ENCODE measurements at regions not wholly inside any gene's neighbourhood (a gene's known extent, or its start where the extent isn't known, plus 50 kb on each side); places are given as distances from the start of the nearest gene placed in this dataset.

DNA sequence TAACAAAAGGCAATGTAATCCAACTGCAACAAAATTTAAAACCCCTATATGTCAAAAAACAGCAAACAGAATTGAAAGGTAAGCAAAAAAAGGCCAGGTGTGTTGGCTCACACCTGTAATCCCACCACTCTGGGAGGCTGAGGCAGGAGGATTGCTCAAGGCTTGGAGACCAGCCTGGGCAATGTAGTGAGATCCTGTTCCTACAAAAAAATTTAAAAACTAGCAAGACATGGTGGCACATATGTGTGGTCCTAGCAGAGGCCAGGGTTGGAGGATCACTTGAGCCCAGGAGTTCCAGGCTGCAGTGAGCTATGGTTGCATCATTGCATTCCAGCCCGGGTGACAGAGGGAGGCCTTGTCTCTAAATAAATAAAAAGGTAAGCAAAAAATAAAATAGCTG lies 212.1 kb upstream of the KLF14 start:
- no peaks in the 10 kb centered on the region for H3K4me1 ChIP-seq
- intact Hi-C loops (cut with DNase I; ENCODE audit: low total_unique reads), result no loop called here
- peak overlapping the region in 1 of 2 donors; percentile 36 for H3K27ac ChIP-seq
- TF ChIP-seq, protein P1, sequence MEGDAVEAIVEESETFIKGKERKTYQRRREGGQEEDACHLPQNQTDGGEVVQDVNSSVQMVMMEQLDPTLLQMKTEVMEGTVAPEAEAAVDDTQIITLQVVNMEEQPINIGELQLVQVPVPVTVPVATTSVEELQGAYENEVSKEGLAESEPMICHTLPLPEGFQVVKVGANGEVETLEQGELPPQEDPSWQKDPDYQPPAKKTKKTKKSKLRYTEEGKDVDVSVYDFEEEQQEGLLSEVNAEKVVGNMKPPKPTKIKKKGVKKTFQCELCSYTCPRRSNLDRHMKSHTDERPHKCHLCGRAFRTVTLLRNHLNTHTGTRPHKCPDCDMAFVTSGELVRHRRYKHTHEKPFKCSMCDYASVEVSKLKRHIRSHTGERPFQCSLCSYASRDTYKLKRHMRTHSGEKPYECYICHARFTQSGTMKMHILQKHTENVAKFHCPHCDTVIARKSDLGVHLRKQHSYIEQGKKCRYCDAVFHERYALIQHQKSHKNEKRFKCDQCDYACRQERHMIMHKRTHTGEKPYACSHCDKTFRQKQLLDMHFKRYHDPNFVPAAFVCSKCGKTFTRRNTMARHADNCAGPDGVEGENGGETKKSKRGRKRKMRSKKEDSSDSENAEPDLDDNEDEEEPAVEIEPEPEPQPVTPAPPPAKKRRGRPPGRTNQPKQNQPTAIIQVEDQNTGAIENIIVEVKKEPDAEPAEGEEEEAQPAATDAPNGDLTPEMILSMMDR (IDR thresholded peaks at IDR 0.05), result no peak
- TF ChIP-seq POLR2A (IDR thresholded peaks at IDR 0.05) (no peak), POLR2AphosphoS5 (IDR thresholded peaks at IDR 0.05) (no peak)
- H3K9me3 ChIP-seq, result no peaks in the 10 kb centered on the region
- no peak for DNase-seq (ENCODE audit: low spot score in 2 of 2)
- no peaks in the 10 kb centered on the region for H3K36me3 ChIP-seq
- no peaks in the 10 kb centered on the region for H3K27me3 ChIP-seq
- no peak overlapping the region for H3K4me3 ChIP-seq

DNA sequence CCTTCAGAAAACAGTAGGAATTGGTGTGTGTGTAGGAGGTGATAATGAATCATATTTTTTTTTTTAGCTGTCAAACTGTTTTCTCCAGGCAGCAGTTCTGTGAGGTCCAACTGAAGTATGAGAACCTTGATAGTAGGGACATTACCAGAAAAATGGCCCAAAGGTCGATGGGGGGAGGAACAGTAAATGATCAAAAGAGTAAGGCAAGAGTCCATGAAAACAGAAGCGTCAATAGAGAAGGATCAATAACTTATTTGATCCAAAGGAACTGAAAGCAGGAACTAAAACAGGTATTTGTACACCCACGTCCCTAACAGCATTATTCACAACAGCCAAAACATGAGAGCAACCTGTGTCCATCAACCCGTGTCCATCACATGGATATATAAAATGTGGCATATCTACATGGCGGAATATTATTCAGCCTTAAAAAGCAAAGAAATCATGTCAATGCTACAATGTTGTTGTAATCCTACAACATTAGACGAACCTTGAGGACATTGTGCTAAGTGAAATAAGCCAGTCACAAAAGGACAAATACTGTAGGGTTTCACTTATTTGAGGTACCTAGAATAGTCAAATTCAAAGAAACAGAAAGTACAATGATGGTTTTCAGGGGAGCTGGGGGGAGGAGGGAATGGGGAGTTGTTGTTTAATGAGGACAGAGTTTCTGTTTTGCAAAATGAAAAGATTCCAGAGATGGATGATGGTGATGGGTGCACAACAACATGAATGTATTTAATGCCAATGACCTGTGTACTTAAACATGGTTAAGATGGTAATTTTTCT lies 214.0 kb upstream of the KLF14 start:
- TF ChIP-seq POLR2AphosphoS5 (IDR thresholded peaks at IDR 0.05) (no peak), POLR2A (IDR thresholded peaks at IDR 0.05) (no peak)
- TF ChIP-seq, protein P1 (IDR thresholded peaks at IDR 0.05), result no peak
- H3K9me3 ChIP-seq, result no peaks in the 10 kb centered on the region
- intact Hi-C loops (cut with DNase I; ENCODE audit: low total_unique reads), result no loop called here
- no peak for DNase-seq (ENCODE audit: low spot score in 2 of 2)
- no peaks in the 10 kb centered on the region for H3K27me3 ChIP-seq
- H3K27ac ChIP-seq, result no peak overlapping the region
- H3K4me3 ChIP-seq, result no peak overlapping the region
- H3K4me1 ChIP-seq, result no peaks in the 10 kb centered on the region
- H3K36me3 ChIP-seq, result no peaks in the 10 kb centered on the region

GRCh38 chr7:130948822-130949221 lies 214.8 kb upstream of the KLF14 start:
- intact Hi-C loops (cut with DNase I; ENCODE audit: low total_unique reads), result no loop called here
- Histone ChIP-seq H3K27me3 (no peaks in the 10 kb centered on the region), H3K27ac (no peak overlapping the region), H3K4me3 (no peak overlapping the region), H3K36me3 (no peaks in the 10 kb centered on the region), H3K9me3 (no peaks in the 10 kb centered on the region), H3K4me1 (no peaks in the 10 kb centered on the region)
- no peak for TF ChIP-seq POLR2A (IDR thresholded peaks at IDR 0.05)
- TF ChIP-seq, protein P1 (IDR thresholded peaks at IDR 0.05), result no peak
- TF ChIP-seq POLR2AphosphoS5 (IDR thresholded peaks at IDR 0.05), result no peak
- no peak for DNase-seq (ENCODE audit: low spot score in 2 of 2)

- H3K4me3 ChIP-seq, result no peak overlapping the region
- no peaks in the 10 kb centered on the region for H3K9me3 ChIP-seq
- H3K36me3 ChIP-seq, result no peaks in the 10 kb centered on the region
- TF ChIP-seq, protein P1 (IDR thresholded peaks at IDR 0.05), result no peak
- TF ChIP-seq POLR2A (IDR thresholded peaks at IDR 0.05), result no peak
- no peak for TF ChIP-seq POLR2AphosphoS5 (IDR thresholded peaks at IDR 0.05)
- peak overlapping the region in 1 of 2 donors; percentile 3 for H3K27ac ChIP-seq
- DNase-seq (ENCODE audit: low spot score in 2 of 2), result no peak
- no peaks in the 10 kb centered on the region for H3K4me1 ChIP-seq
- intact Hi-C loops (cut with DNase I; ENCODE audit: low total_unique reads), result no loop called here
- no peaks in the 10 kb centered on the region for H3K27me3 ChIP-seq
Observed at GRCh38 chr7:130949550-130949949, 215.5 kb upstream of the KLF14 start.

DNA sequence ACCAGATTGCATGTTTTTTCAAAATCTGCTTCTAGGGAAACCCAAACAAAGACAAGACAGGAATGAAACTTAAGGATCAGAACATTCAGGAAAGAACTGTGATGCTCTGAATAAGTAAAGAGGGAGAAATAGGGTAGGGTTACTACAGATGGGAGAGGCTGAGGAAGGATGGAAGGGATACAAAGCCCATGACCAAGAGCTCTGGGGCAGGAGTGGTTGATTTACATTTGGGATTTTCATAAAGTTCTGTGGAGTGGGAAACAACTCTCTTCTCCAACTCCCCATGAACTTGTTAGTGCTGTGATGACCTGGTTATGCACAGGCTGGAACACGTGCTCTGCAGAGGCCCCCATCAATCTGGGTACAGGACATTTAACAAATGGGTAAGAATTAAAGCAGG lies 216.0 kb upstream of the KLF14 start:
- no peak for DNase-seq (ENCODE audit: low spot score in 2 of 2)
- H3K36me3 ChIP-seq, result no peaks in the 10 kb centered on the region
- TF ChIP-seq POLR2AphosphoS5 (IDR thresholded peaks at IDR 0.05), result no peak
- TF ChIP-seq, protein P1 (IDR thresholded peaks at IDR 0.05), result no peak
- no peak for TF ChIP-seq POLR2A (IDR thresholded peaks at IDR 0.05)
- no peaks in the 10 kb centered on the region for H3K27me3 ChIP-seq
- intact Hi-C loops (cut with DNase I; ENCODE audit: low total_unique reads), result no loop called here
- H3K4me1 ChIP-seq, result no peaks in the 10 kb centered on the region
- no peaks in the 10 kb centered on the region for H3K9me3 ChIP-seq
- peak overlapping the region in 1 of 2 donors; percentile 45 for H3K27ac ChIP-seq
- H3K4me3 ChIP-seq, result no peak overlapping the region
